LNCaP clone FGC (cell line): ENCODE measurements at regions not wholly inside any gene's neighbourhood (a gene's known extent, or its start where the extent isn't known, plus 50 kb on each side); places are given as distances from the start of the nearest gene placed in this dataset.

ENCODE experiments used
- DNase-seq: peaks from one replicate; pipeline ENCODE4 v3.0.0-alpha.2; 2011; ENCODE audit warnings: low read depth
- H3K4me3 ChIP-seq: 2 replicates; pipeline ENCODE4 v1.5.1; 2011; ENCODE audit warnings: mild to moderate bottlenecking, low read depth, low read length, control low read depth
- TF ChIP-seq, protein P1 (sequence below): IDR thresholded peaks from 2 replicates; pipeline ENCODE4 v1.5.1; 2012; ENCODE audit warnings: mild to moderate bottlenecking; ENCODE audit not compliant: control insufficient read depth, insufficient read depth; ENCODE audit errors: extremely low read depth

DNA sequence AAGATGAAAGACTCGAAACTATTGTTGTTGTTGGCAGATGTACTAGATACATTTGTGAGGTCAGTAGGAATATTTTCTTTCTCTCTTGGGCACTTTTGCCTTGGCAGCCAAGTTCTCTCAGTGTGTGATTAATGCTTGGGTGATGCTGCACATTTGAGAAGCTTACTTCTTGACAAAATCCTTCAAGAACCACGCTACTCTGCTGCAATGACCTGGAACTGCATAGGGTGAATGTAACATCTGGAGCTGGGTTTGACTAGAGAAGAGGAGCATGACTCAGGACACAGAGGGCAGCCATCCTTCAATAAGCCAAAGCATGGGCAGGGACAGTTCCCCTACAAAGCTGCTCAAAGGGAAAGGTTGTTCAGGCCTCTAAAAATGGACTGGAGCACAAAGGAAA is 75.5 kb upstream of the PUM3 start:
- TF ChIP-seq, protein P1, sequence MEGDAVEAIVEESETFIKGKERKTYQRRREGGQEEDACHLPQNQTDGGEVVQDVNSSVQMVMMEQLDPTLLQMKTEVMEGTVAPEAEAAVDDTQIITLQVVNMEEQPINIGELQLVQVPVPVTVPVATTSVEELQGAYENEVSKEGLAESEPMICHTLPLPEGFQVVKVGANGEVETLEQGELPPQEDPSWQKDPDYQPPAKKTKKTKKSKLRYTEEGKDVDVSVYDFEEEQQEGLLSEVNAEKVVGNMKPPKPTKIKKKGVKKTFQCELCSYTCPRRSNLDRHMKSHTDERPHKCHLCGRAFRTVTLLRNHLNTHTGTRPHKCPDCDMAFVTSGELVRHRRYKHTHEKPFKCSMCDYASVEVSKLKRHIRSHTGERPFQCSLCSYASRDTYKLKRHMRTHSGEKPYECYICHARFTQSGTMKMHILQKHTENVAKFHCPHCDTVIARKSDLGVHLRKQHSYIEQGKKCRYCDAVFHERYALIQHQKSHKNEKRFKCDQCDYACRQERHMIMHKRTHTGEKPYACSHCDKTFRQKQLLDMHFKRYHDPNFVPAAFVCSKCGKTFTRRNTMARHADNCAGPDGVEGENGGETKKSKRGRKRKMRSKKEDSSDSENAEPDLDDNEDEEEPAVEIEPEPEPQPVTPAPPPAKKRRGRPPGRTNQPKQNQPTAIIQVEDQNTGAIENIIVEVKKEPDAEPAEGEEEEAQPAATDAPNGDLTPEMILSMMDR: no peak
- no peak for DNase-seq
- no peak overlapping the region for H3K4me3 ChIP-seq

DNA sequence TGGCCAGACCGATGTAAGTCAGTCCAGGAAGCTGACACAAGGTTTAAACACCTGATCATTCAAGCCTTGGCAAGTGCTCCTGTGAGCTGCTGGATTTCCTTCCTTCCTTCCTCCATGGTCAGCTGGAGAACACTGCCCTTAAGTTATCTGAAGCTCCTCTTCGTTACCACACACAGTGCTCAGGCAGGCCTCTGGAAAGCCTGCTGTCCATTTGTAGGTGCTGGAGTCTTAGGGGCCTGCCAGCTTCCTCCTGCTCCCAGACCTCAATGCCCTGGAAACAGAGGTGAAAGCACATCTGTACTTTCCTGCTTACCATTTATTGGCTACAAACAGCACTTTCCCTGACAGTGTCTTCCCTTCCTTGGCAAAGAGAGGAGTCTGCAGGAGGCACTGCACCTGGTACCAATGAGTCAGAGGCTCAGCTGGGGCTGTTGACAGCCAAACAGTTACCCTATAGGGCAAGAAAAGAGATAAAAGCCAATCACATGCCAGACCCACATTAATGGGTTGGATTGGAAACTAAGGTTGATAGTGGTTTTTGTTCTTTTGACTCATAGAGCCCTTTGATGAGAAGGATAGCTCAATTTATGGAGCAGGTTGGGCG is 72.6 kb upstream of the PUM3 start:
- no peak for DNase-seq
- TF ChIP-seq, protein P1: no peak
- no peak overlapping the region for H3K4me3 ChIP-seq

DNA sequence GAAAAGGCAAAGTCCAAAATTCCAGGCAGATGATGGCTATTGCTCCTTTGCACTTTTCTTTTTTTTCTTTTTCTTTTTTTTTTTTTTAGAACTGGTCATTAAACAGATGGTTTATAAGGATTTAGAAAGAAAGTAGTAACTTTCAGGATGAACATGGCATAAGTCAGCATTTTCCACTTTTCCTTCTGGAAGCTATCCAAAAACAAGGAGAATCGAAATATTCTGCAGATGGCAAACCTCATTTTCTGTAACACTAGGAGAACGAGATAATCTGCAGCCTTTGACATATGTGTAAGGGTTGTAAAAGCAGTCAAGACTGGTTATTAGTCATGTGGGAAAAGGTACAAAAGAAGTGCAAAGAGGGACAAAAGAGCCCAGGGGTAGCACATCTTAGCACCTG is 69.1 kb upstream of the PUM3 start:
- DNase-seq: no peak
- TF ChIP-seq, protein P1: no peak
- no peak overlapping the region for H3K4me3 ChIP-seq

DNA sequence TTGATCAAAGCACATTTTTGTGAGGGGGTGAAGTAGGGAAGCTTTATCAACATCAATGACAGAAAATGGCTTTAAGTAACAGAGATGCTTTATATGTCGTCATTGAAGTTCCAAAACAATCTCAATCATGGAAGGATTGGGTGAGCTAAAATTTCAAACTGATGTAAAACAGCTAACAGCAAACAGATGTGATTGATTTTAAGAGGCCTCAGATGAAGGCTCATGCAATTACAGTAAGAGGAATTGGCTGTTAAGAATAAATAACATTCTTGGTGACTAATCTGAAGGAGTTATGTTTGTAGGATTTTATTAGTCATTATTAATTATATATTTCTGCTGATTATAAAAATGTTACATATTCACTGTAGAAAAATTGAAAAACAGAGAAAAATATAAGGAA is 63.5 kb upstream of the PUM3 start:
- DNase-seq: no peak
- TF ChIP-seq, protein P1: no peak

DNA sequence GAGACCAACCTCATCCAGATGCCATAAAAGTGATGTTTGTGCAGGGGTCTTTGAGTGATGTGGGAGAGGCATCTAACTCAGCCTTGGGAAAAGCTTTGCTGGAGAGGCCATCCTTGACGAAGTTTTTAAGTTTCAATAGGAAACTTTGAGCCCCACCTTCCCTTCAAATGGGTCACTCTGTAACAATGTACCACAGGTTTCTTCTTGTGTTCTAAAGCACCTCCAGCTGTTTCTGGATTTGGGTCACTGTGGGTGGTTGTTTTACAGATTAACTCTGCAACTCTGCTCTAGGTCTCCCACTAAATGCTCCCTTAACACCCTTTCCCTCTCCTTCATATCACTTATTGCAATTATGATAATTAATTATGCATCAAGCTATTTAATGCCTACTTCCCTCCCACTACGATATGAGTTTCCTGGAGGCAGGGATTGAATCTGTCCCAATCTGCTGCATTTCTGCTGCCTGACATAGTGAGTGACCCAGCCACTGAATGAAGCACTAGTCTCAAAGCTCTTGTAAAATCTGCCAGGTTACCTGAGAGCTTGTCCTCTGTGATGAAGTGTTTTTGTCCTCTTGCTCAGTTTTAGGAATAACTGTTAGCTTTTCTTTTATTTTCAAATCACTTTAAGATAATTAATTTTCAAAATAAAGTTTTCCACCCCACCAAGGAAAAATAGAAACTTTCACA is 60.5 kb upstream of the PUM3 start:
- DNase-seq: no peak
- TF ChIP-seq, protein P1: no peak
- no peak overlapping the region for H3K4me3 ChIP-seq

More for the DNA sequence above, 63.5 kb upstream of the PUM3 start:
- H3K4me3 ChIP-seq: no peak overlapping the region
